GM10266 (cell line): ENCODE measurements at regions not wholly inside any gene's neighbourhood (a gene's known extent, or its start where the extent isn't known, plus 50 kb on each side); places are given as distances from the start of the nearest gene placed in this dataset.
"Not testable (repeated sequence)": the region's sequence is repeated elsewhere in the genome, so short reads cannot be mapped to it uniquely, and the experiment has no call there.

Experiments used
- DNase-seq: peaks from one replicate; pipeline ENCODE4 v3.0.0; 2012; ENCODE audit errors: extremely low spot score
- CTCF ChIP-seq: IDR thresholded peaks from 2 replicates; pipeline ENCODE4 v1.5.1; 2012; ENCODE audit warnings: mild to moderate bottlenecking, low read depth; ENCODE audit not compliant: control insufficient read depth, insufficient read depth; ENCODE audit errors: missing control alignments

GRCh38 chr19:20315543-20315942 is 148.5 kb downstream of the ZNF486 start:
- no peak for DNase-seq
- TF ChIP-seq CTCF: no peak

GRCh38 chr19:20313894-20314293 is 146.9 kb downstream of the ZNF486 start:
- DNase-seq: no peak
- TF ChIP-seq CTCF: no peak

GRCh38 chr19:20307127-20307526 is 140.1 kb downstream of the ZNF486 start:
- no peak for TF ChIP-seq CTCF
- DNase-seq: no peak

- not testable (repeated sequence) for DNase-seq
Measured at GRCh38 chr19:20296314-20296713, 129.3 kb downstream of the ZNF486 start.

- TF ChIP-seq CTCF: no peak
- DNase-seq: no peak
Measured at GRCh38 chr19:20294181-20294580, 127.2 kb downstream of the ZNF486 start.

- not testable (repeated sequence) for DNase-seq
Measured at GRCh38 chr19:20292520-20292919, 125.5 kb downstream of the ZNF486 start.

- TF ChIP-seq CTCF: no peak
- no peak for DNase-seq
Measured at GRCh38 chr19:20289186-20289585, 122.2 kb downstream of the ZNF486 start.

GRCh38 chr19:20287070-20287469 is 120.1 kb downstream of the ZNF486 start:
- DNase-seq: no peak
- TF ChIP-seq CTCF: no peak

- DNase-seq: not testable (repeated sequence)
Measured at GRCh38 chr19:20285876-20286275, 118.9 kb downstream of the ZNF486 start.
